ENCODE measurements at regions not wholly inside any gene's neighbourhood (a gene's known extent, or its start where the extent isn't known, plus 50 kb on each side); places are given as distances from the start of the nearest gene placed in this dataset.

- intact Hi-C loops (cut with micrococcal nuclease) = no loop called here
These were observed 176.3 kb downstream of the RASSF9 start for GRCh38 chr12:85659754-85660530.

More at GRCh38 chr12:85659754-85660530, 176.3 kb downstream of the RASSF9 start:
- no peak for DNase-seq (ENCODE audit: extremely low read depth in 1 of 4, low spot score in 3 of 4)
- no peak for ATAC-seq
- TF ChIP-seq MAFK (IDR thresholded peaks at IDR 0.05; ENCODE audit: low read length) (no peak), SRSF3 (IDR thresholded peaks at IDR 0.05; ENCODE audit: insufficient read depth, low read length) (no peak), NFE2 (IDR thresholded peaks at IDR 0.05; ENCODE audit: low read depth) (no peak), HOXB6 (CRISPR knock-in tag; IDR thresholded peaks at IDR 0.05; ENCODE audit: borderline replicate concordance) (no peak), MAZ (CRISPR knock-in tag; conservative IDR thresholded peaks at IDR 0.05 in 1 of 2, IDR thresholded peaks at IDR 0.05 in 1 of 2) (no peak), ZNF655 (CRISPR knock-in tag; IDR thresholded peaks at IDR 0.05) (no peak)
- ChIA-PET CTCF (ENCODE audit: low intra/inter-chr PET ratio) (no interaction called here), POLR2A (no interaction called here)
- FAIRE-seq = no peak
- in situ Hi-C loops (cut with MboI) = no loop called here
- Histone ChIP-seq H3K36me3 (ENCODE audit: control insufficient read depth, insufficient read depth, low read length) (no peaks in the 10 kb centered on the region), H3K4me2 (ENCODE audit: insufficient read depth, low read length) (no peak overlapping the region), H3K4me3 (no peak overlapping the region), H3K4me1 (replicated peaks in 1 of 2; ENCODE audit: control insufficient read depth in 2 of 2, insufficient read depth in 2 of 2, low read length in 2 of 2) (no peaks in the 10 kb centered on the region), H4K20me1 (replicated peaks; ENCODE audit: control insufficient read depth, insufficient read depth, low read length) (no peaks in the 10 kb centered on the region), H3K79me2 (ENCODE audit: control insufficient read depth, insufficient read depth, low read length) (no peaks in the 10 kb centered on the region), H2AFZ (ENCODE audit: low read depth, low read length) (no peak overlapping the region), H3K27me3 (ENCODE audit: control insufficient read depth in 2 of 2, insufficient read depth in 2 of 2, low read length in 2 of 2) (no peaks in the 10 kb centered on the region), H3K27ac (ENCODE audit: extremely low read depth, low read depth, low read length) (no peak overlapping the region), H3K9me3 (replicated peaks; ENCODE audit: control insufficient read depth, insufficient read depth, low read depth, low read length) (no peaks in the 10 kb centered on the region; the same call in 1 of the 2 replicates), H3K9me1 (ENCODE audit: control insufficient read depth, insufficient read depth, low read length) (no peaks in the 10 kb centered on the region), H3K9ac (ENCODE audit: insufficient read depth in 1 of 2, low read depth in 2 of 2, low read length in 2 of 2) (no peak overlapping the region)
- no TSS peak for BruUV-seq (replicated peaks)
- 0% methylated on average over 7 of the region's 7 CpGs for WGBS (ENCODE audit: insufficient coverage, low coverage, missing lambda C conversion rate)

All from K562 (cell line).